ENCODE measurements at regions not wholly inside any gene's neighbourhood (a gene's known extent, or its start where the extent isn't known, plus 50 kb on each side); places are given as distances from the start of the nearest gene placed in this dataset.
"Not testable (repeated sequence)": the region's sequence is repeated elsewhere in the genome, so short reads cannot be mapped to it uniquely, and the experiment has no call there.

- TF ChIP-seq CTCF (IDR thresholded peaks at IDR 0.05), result no peak
- intact Hi-C loops (cut with DNase I, micrococcal nuclease), result no loop called here
- ATAC-seq (no peak), DNase-seq (no peak)
- Histone ChIP-seq H3K9me3 (no peaks in the 10 kb centered on the region), H3K4me3 (no peak overlapping the region), H3K36me3 (ENCODE audit: low read depth) (no peaks in the 10 kb centered on the region), H3K4me1 (ENCODE audit: low read depth) (no peaks in the 10 kb centered on the region)
Observed at GRCh38 chr12:114529966-114530365, 124.0 kb upstream of the TBX5 start.

GRCh38 chr12:114528766-114529165, 122.8 kb upstream of the TBX5 start:
- intact Hi-C loops (cut with DNase I, micrococcal nuclease), result no loop called here
- Histone ChIP-seq H3K36me3 (ENCODE audit: low read depth) (no peaks in the 10 kb centered on the region), H3K4me1 (ENCODE audit: low read depth) (no peaks in the 10 kb centered on the region), H3K9me3 (no peaks in the 10 kb centered on the region), H3K4me3 (no peak overlapping the region)
- TF ChIP-seq CTCF (IDR thresholded peaks at IDR 0.05), result no peak
- ATAC-seq, result no peak
- no peak for DNase-seq

- ATAC-seq; H3K4me3 ChIP-seq; DNase-seq; H3K36me3 ChIP-seq (ENCODE audit: low read depth); H3K4me1 ChIP-seq (ENCODE audit: low read depth); H3K9me3 ChIP-seq; intact Hi-C loops (cut with DNase I, micrococcal nuclease): not testable (repeated sequence)
Observed at GRCh38 chr12:114521160-114521559, 115.2 kb upstream of the TBX5 start.

GRCh38 chr12:114512351-114512750, 106.4 kb upstream of the TBX5 start:
- intact Hi-C loops (cut with DNase I, micrococcal nuclease), result no loop called here
- Histone ChIP-seq H3K4me1 (ENCODE audit: low read depth) (no peaks in the 10 kb centered on the region), H3K36me3 (ENCODE audit: low read depth) (no peaks in the 10 kb centered on the region), H3K9me3 (no peaks in the 10 kb centered on the region), H3K4me3 (no peak overlapping the region)
- TF ChIP-seq CTCF (IDR thresholded peaks at IDR 0.05), result no peak
- DNase-seq (no peak), ATAC-seq (no peak)

GRCh38 chr12:114508529-114509129, 102.7 kb upstream of the TBX5 start:
- no peak overlapping the region for H3K4me3 ChIP-seq
- intact Hi-C loops (cut with DNase I, micrococcal nuclease), result loop anchor here in 1 of 2 donors (5.0 kb wide), 1 partner anchor 526 kb away; no protein-coding TSS in a partner anchor
- no peaks in the 10 kb centered on the region for H3K9me3 ChIP-seq
- H3K4me1 ChIP-seq (ENCODE audit: low read depth), result no peaks in the 10 kb centered on the region
- ATAC-seq, result peak; percentile 59
- H3K36me3 ChIP-seq (ENCODE audit: low read depth), result no peaks in the 10 kb centered on the region
- TF ChIP-seq CTCF (IDR thresholded peaks at IDR 0.05), result peak; percentile 45
- DNase-seq, result peak in 2 of 3 donors; percentile 42 to 88

- Histone ChIP-seq H3K36me3 (ENCODE audit: low read depth) (no peaks in the 10 kb centered on the region), H3K4me1 (ENCODE audit: low read depth) (no peaks in the 10 kb centered on the region), H3K9me3 (no peaks in the 10 kb centered on the region), H3K4me3 (no peak overlapping the region)
- no peak for ATAC-seq
- no peak for TF ChIP-seq CTCF (IDR thresholded peaks at IDR 0.05)
- intact Hi-C loops (cut with DNase I, micrococcal nuclease), result loop anchor here in 1 of 2 donors (5.0 kb wide), 1 partner anchor 524 kb away; no protein-coding TSS in a partner anchor
- DNase-seq, result no peak
Observed at GRCh38 chr12:114506651-114507050, 100.7 kb upstream of the TBX5 start.
